ENCODE measurements at regions not wholly inside any gene's neighbourhood (a gene's known extent, or its start where the extent isn't known, plus 50 kb on each side); places are given as distances from the start of the nearest gene placed in this dataset.

DNA sequence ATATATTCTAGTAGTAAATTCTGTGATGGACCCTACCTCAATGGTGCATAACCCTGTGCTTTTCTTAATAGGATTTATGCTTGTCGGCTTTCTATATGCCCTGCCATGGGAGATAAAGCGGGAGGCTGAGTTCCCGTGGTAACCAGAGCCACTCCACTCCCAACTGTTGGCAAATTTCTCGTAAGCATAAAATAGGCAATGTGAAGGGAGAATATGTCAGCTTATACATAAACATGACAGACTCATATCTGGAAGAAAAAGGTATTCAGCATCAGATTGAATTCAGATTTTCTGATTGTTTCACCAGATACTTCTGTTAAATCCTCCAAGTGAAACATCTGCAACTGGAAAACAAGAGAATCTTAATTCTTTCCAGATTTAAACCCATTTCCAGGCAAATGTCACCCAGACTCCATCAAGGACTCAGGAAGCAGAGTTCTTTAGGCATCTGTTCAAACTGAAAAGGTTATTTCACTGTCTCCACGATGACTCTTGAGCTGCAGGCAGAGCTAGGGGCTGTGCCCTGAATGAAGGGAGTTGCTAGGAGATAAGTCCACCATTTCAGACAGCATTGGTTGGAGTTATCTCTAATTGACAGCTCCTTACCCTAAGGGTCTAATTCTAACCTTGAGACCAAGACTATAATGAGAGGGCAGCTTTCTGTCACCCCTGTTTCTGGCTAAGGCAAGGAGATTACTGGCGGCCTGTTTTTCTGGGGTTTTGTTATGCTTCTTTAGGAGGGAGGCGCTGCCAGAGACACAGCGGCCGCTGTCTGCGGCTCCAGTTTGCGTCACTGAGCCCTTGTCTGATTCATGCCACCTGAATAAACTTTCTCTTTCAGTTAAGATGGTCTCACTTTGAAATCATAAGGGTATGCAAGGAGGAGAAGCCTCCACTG lies 381.3 kb downstream of the SOX11 start:
- ChIA-PET CTCF (no interaction called here), POLR2A (no interaction called here)
- DNase-seq (ENCODE audit: low read depth), result no peak
- no peaks in the 10 kb centered on the region for H3K36me3 ChIP-seq (ENCODE audit: control insufficient read depth, insufficient read depth, low read length)
- no peak for TF ChIP-seq CTCF (IDR thresholded peaks at IDR 0.05; ENCODE audit: insufficient read depth, low read depth, low read length)
- H3K4me3 ChIP-seq (ENCODE audit: low read depth, low read length), result no peak overlapping the region
- no peaks in the 10 kb centered on the region for H3K27me3 ChIP-seq (ENCODE audit: control insufficient read depth, insufficient read depth, low read length)

DNA sequence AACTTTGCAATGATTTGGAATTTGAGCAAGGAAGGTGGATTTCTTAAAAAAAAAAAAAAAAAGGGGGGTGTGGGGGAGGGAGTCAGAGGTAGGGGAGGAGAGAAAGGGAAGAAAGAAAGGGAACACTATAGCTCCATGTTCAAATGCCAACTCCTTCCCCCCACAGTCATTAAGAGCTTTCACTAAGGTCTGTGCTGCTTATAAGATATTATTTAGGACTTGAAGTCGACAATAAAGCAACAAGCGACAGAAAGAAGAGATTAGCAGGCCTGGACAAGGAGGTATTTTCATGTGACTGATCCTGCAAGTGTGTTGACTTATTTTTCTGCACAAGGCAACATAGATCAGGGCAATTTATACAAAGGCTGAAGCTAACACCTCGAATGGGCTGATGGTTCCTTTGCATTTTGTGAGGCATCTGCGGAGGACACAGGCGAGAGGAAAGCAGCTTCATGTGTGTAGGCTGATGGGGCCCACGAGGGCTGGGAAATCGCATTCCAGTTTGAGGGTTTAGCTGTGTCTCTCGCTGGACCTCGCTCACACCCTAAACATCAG lies 382.0 kb downstream of the SOX11 start:
- no peak for TF ChIP-seq CTCF (IDR thresholded peaks at IDR 0.05; ENCODE audit: insufficient read depth, low read depth, low read length)
- DNase-seq (ENCODE audit: low read depth), result no peak
- ChIA-PET CTCF (no interaction called here), POLR2A (no interaction called here)
- H3K36me3 ChIP-seq (ENCODE audit: control insufficient read depth, insufficient read depth, low read length), result no peaks in the 10 kb centered on the region
- no peak overlapping the region for H3K4me3 ChIP-seq (ENCODE audit: low read depth, low read length)
- H3K27me3 ChIP-seq (ENCODE audit: control insufficient read depth, insufficient read depth, low read length), result no peaks in the 10 kb centered on the region

GRCh38 chr2:6077585-6077984 lies 385.4 kb downstream of the SOX11 start:
- TF ChIP-seq CTCF (IDR thresholded peaks at IDR 0.05; ENCODE audit: insufficient read depth, low read depth, low read length), result no peak
- no peak for DNase-seq (ENCODE audit: low read depth)
- Histone ChIP-seq H3K4me3 (ENCODE audit: low read depth, low read length) (no peak overlapping the region), H3K36me3 (ENCODE audit: control insufficient read depth, insufficient read depth, low read length) (no peaks in the 10 kb centered on the region), H3K27me3 (ENCODE audit: control insufficient read depth, insufficient read depth, low read length) (no peaks in the 10 kb centered on the region)
- CTCF ChIA-PET, result no interaction called here
- POLR2A ChIA-PET, result no interaction called here

GRCh38 chr2:6078414-6078813 lies 386.2 kb downstream of the SOX11 start:
- POLR2A ChIA-PET, result no interaction called here
- H3K4me3 ChIP-seq (ENCODE audit: low read depth, low read length), result no peak overlapping the region

More at GRCh38 chr2:6078414-6078813, 386.2 kb downstream of the SOX11 start:
- Histone ChIP-seq H3K27me3 (ENCODE audit: control insufficient read depth, insufficient read depth, low read length) (no peaks in the 10 kb centered on the region), H3K36me3 (ENCODE audit: control insufficient read depth, insufficient read depth, low read length) (no peaks in the 10 kb centered on the region)
- TF ChIP-seq CTCF (IDR thresholded peaks at IDR 0.05; ENCODE audit: insufficient read depth, low read depth, low read length), result no peak
- CTCF ChIA-PET, result no interaction called here
- DNase-seq (ENCODE audit: low read depth), result no peak
